HK-2 (cell line): ENCODE measurements at regions not wholly inside any gene's neighbourhood (a gene's known extent, or its start where the extent isn't known, plus 50 kb on each side); places are given as distances from the start of the nearest gene placed in this dataset.
A peak's percentile ranks its signal among the peaks of the same experiment; 100 is the strongest.
"Not testable (repeated sequence)": the region's sequence is repeated elsewhere in the genome, so short reads cannot be mapped to it uniquely, and the experiment has no call there.

Experiments
- DNase-seq: peaks from one replicate; pipeline ENCODE4 v3.0.0-alpha.2; 2018; ENCODE audit not compliant: unreplicated experiment

GRCh38 chr1:30005972-30006619 lies 717.3 kb downstream of the MATN1 start:
- peak; percentile 5 for DNase-seq

- DNase-seq, result no peak
Measured at GRCh38 chr1:30001732-30002039, 721.7 kb downstream of the MATN1 start.

- no peak for DNase-seq
Measured at GRCh38 chr1:30001011-30001731, 722.2 kb downstream of the MATN1 start.

GRCh38 chr1:30000266-30000665 lies 723.1 kb downstream of the MATN1 start:
- no peak for DNase-seq

GRCh38 chr1:29999595-29999994 lies 723.8 kb downstream of the MATN1 start:
- DNase-seq, result no peak

- DNase-seq, result no peak
Measured at GRCh38 chr1:29998686-29999085, 724.7 kb downstream of the MATN1 start.

GRCh38 chr1:29997818-29998217 lies 725.6 kb downstream of the MATN1 start:
- not testable (repeated sequence) for DNase-seq

GRCh38 chr1:29993950-29994349 lies 729.4 kb downstream of the MATN1 start:
- DNase-seq, result no peak

- DNase-seq, result no peak
Measured at GRCh38 chr1:29991815-29992214, 731.6 kb downstream of the MATN1 start.

- no peak for DNase-seq
Measured at GRCh38 chr1:29991025-29991424, 732.4 kb downstream of the MATN1 start.

GRCh38 chr1:29990304-29990703 lies 733.1 kb downstream of the MATN1 start:
- DNase-seq, result no peak

- DNase-seq, result no peak
Measured at GRCh38 chr1:29986986-29987385, 736.4 kb downstream of the MATN1 start.

- DNase-seq, result no peak
Measured at GRCh38 chr1:29985606-29985945, 737.8 kb downstream of the MATN1 start.

- DNase-seq, result no peak
Measured at GRCh38 chr1:29984862-29985605, 738.4 kb downstream of the MATN1 start.

- no peak for DNase-seq
Measured at GRCh38 chr1:29984166-29984861, 739.1 kb downstream of the MATN1 start.

GRCh38 chr1:29983321-29983720 lies 740.1 kb downstream of the MATN1 start:
- DNase-seq, result no peak

GRCh38 chr1:29981586-29982239 lies 741.7 kb downstream of the MATN1 start:
- no peak for DNase-seq

GRCh38 chr1:29977550-29977949 lies 741.2 kb downstream of the PTPRU start:
- no peak for DNase-seq

- peak; percentile 18 for DNase-seq
Measured at GRCh38 chr1:29975036-29975694, 738.8 kb downstream of the PTPRU start.

GRCh38 chr1:29974316-29974724 lies 738.0 kb downstream of the PTPRU start:
- peak; percentile 45 for DNase-seq

- DNase-seq, result peak; percentile 9
Measured at GRCh38 chr1:29973406-29973805, 737.1 kb downstream of the PTPRU start.
